C4-2B (cell line): ENCODE measurements at regions not wholly inside any gene's neighbourhood (a gene's known extent, or its start where the extent isn't known, plus 50 kb on each side); places are given as distances from the start of the nearest gene placed in this dataset.

Experiments
- CTCF ChIP-seq: fragments of 450-650 bp; conservative IDR thresholded peaks from 2 replicates; pipeline ENCODE4 v1.5.1; 2017; ENCODE audit warnings: mild to moderate bottlenecking
- ZFX ChIP-seq: fragments of 450-650 bp; IDR thresholded peaks from 2 replicates; pipeline ENCODE4 v1.6.1; 2017

GRCh38 chr2:125837611-125838010 lies 818.3 kb upstream of the GYPC start:
- TF ChIP-seq CTCF (no peak), ZFX (no peak)
